Stimulated activated CD4-positive, alpha-beta T cell treated with anti-CD3 and anti-CD28 coated beads, Interleukin-1b, Interleukin-23, amount 100 ng/mL, for 48 hours (primary cell): ENCODE measurements at regions not wholly inside any gene's neighbourhood (a gene's known extent, or its start where the extent isn't known, plus 50 kb on each side); places are given as distances from the start of the nearest gene placed in this dataset.

Source experiments
- DNase-seq: peaks from one replicate; pipeline ENCODE4 v3.0.0-alpha.2; 2020

- no peak for DNase-seq
These were observed 122.8 kb upstream of the AGAP1 start for GRCh38 chr2:235371018-235371417.

- DNase-seq: no peak
These were observed 120.7 kb upstream of the AGAP1 start for GRCh38 chr2:235373171-235373570.

DNA sequence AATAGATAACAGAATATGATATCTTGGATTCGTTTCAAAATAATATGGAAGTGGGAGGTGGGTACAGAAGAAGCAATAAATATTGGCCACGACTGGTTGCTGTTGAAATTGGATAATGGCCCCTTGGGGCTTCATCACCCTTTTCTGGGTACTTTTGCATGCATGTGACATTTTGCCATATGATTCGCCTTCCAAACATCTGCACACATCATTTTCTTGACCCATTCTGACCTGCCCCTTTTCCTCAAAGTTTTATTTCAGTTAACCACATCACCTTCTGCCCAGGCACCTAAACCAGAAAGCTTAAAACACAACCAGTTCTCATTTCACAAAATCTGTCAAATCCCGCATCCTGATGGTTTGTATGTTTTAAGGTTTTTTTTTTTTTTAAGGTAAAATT lies 116.7 kb upstream of the AGAP1 start:
- no peak for DNase-seq

GRCh38 chr2:235378246-235378645 lies 115.6 kb upstream of the AGAP1 start:
- DNase-seq: no peak

DNA sequence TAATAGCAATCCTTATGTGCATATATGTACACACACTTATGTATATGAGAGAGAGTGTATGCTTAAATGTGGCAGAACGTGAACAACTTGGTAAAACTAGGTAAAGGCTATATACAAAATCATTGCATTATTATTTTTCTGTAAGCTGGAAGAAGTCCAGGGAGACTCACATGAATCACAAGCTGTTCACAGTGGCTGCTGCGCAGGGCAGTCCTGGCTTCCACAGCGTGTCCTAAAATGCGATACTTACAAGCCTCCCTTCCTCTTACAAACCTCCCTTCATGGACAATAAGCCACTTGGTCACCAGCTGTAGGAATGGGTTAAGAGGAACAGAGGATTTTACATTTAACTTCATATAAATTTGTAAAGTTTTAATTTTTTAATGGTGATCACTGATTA lies 114.9 kb upstream of the AGAP1 start:
- DNase-seq: no peak

GRCh38 chr2:235381261-235381912 lies 112.5 kb upstream of the AGAP1 start:
- no peak for DNase-seq

DNA sequence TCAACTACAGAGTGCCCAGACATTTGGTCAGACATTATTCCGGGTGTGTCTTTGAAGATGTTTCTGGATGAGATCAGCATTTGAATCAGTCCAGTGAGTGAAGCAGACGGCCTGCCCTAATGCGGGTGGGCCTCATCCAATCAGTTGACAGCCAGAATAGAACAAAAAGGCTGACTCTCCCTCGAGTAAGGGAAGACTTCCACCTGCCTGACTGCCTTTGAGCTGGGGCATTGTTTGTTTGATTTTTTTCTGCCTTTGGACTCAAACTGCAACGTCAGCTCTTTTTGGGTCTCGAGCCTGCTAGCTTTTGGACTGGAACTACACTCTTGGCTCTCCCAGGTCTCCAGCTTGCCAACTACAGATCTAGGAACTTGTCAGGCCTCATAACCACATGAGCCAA lies 111.7 kb upstream of the AGAP1 start:
- DNase-seq: no peak

- DNase-seq: no peak
These were observed 111.2 kb upstream of the AGAP1 start for GRCh38 chr2:235382601-235383000.

GRCh38 chr2:235383272-235383843 lies 110.5 kb upstream of the AGAP1 start:
- DNase-seq: no peak

- no peak for DNase-seq
These were observed 109.2 kb upstream of the AGAP1 start for GRCh38 chr2:235384624-235385023.

DNA sequence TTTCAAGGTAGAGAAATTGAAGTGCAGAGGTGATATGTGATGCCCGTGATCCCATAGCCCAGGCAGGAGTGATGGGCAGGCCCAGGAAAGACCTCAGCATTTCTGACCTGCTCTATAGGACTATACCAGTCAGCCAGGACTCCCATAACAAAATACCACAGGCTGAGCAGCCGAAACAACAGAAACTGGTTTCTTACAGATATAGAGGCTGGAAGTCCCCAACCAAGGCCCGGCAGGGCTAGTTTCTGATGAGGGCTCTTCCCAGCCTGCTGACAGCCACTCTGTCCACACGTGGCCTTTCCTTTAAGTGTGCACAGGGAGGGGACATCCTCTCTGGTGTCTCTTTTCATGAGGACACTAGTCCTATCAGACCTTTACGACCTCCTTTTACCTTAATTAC lies 104.2 kb upstream of the AGAP1 start:
- DNase-seq: no peak

DNA sequence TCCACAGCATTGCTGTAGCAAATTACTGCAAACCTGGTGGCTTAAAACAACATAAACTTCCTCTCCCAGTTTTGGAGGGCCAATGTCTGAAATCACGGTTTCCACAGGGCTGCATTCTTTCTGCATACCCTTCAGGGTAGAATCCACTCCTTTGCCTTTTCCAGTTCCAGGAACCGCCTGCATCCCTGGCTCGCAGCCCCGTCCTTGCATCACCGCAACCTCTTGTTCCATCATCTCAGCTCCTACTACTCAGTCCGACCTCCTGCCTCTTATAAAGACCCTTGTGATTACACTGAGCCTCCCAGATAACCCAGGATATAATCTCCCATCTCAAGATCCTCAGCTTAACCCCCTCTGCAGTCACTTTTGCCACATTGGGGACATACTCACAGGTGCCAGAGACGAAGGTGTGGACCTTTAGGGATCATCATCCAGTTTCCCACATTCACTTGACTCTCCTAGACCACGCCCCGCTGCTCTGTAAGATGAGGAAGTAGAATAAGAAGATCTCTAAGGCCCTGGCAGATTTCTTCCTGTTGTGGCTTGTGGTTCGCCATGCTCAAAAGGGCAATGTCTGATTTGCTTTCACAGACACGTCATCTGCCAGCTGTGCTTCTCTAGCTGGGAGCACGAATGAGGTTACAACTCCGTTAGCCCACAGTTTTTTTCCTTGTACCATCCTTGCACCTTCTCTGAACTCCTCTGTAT lies 103.6 kb upstream of the AGAP1 start:
- peak; percentile 50 for DNase-seq

DNA sequence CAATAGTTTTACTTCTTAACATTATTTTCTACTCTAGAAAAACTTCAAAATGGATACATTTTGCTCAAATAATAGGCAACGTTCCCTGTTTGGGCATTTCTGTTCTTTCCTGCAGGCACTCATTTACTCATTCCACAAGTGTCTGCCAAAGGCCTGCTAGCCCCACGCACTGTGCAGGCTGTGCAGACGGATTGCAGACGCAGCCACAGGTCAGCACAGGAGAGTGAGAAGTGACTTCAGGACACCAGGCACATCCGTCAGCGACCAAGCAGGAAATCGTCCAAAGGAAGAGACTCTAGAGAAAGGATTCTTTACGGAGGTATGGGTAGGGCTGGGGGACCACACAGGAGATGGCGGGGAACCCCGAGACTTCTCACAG lies 103.0 kb upstream of the AGAP1 start:
- no peak for DNase-seq

- no peak for DNase-seq
These were observed 101.8 kb upstream of the AGAP1 start for GRCh38 chr2:235391921-235392615.

DNA sequence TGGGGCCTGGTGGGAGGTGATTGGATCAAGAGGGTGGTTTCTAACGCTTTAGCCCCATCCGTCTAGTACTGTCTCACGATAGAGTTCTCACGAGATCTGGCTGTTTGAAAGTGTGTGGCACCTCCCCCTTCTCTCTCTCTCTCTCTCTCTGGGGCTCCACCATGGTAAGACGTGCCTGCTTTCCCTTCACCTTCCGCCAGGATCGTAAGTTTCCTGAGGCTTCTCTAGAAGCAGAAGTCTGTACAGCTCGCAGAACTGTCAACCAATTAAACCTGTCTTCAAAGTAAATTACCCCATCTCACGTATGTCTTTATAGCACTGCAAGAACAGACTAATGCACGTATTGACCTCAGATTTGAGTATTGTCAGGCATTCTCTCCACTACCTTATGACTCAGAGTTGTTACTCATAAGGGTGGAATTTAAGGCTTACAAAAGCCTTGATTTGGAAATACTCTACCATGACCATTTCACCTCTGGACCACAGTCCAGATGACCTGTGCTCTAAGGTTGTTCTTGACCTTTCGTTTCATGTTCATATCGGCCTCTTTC lies 99.5 kb upstream of the AGAP1 start:
- no peak for DNase-seq

GRCh38 chr2:235396071-235396846 lies 97.6 kb upstream of the AGAP1 start:
- no peak for DNase-seq

- no peak for DNase-seq
These were observed 95.5 kb upstream of the AGAP1 start for GRCh38 chr2:235398321-235398720.

DNA sequence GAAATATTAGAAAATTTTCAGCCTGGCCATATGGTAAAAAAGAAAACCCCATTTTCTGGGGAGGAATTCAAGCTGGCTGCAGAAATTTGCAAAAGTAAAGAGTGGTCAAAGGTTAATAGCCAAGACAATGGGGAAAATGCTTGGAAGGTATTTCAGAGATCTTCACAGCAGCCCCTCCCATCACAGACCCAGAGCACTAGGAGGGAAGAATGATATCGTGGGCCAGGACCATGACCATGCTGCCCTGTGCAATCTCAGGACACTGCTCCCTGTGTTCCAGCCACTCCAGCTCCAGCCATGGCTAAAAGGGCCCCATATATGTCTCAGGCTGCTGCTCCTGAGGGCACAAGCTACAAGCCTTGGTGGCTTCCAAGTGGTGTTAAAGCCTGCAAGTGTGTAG lies 93.9 kb upstream of the AGAP1 start:
- no peak for DNase-seq

DNA sequence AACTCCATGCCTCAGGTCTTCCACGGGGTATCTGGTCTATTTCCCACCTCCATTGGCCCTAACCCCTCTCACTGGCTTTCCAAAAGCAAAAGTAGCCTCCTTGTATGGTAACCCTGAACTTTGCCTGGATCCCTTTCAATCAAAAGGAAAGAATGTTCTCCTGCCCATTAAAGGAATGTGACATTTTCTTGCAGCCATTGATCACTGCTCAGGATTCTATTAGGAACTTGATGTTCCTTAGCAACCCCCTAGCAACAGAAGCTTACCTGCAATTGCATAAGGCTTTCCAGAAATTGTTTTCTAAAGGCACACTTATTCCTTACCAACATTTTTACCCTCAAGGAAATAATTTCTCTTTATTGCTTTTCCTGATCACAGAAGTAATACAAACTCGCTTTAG lies 91.4 kb upstream of the AGAP1 start:
- DNase-seq: no peak

DNA sequence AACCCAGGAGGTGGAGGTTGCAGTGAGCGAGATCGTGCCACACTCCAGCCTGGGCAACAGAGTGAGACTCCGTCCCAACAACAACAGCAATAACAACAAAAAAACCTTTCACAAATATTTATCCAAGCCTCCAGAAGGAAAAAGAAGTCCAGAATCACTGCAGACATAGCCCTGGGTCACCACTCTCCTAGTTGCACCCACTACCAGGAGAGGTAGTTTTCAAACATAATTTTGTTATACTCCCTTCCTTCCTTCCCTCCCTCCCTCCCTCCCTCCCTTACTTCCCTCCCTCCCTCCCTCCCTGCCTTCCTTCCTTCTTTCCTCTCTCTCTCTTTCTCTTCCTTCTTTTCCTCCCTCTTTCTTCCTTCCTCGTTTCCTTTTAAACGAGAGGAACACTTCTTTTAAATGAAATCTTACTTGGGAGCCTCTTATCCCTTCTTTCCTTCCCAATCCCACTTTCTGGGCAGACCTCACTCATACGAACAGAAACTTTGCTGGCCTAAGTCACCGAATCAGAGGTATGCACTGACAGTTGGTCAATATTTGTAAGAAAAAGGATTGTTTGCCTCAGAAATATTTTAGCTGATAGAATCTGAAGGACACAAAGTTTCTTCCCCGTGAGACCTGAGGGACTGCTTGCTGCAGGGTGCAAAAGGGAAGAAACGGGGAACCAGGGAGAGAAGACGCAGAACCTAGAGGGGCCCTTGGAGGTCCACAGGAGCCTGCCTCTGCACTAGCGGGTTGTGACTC lies 88.1 kb upstream of the AGAP1 start:
- DNase-seq: no peak

DNA sequence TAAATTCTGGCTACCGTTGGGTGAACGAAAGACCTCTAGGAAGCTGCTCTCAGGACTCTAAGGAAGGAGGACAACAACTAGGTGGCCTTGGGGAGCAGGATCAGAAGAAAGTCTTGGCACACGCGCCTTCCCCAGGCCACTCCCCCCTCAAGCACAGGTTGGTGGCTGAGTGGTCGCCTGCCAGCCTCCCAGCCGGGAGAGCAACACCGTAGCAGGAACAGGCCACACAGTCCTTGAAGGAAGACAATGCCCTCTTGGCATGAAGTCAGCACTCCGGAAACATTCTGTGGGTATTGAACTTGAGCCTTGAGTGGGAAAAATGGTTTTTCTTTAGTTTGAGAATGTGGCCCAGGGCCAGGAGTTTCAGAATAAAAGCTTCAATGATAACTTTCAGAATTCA lies 87.4 kb upstream of the AGAP1 start:
- DNase-seq: no peak

DNA sequence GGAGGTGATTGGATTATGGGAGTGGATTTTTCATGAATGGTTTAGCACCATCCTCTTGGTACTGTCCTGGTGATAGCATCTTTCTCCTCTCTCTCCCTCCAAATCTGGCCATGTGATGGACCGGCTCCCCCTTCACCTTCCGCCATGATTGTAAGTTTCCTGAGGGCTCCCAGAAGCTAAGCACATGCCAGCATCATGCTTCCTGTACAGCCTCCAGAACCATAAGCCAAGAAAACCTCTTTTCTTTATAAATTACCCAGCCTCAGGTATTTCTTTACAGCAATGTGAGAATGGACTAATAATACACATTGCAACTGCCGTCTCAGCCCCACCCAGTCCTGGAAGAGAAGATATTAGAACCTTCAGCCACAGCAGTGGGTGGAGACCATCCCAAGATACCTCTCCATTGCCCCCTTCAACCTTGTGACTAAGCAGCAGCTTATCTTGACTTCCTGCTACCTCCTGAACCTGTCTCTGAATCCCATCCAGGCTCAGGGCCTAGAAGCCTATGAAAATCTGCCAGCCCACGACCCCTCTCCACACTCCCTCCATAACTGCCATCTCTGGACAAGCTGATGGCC lies 81.8 kb upstream of the AGAP1 start:
- DNase-seq: no peak
